Gastroesophageal sphincter (tissue), 3 donors: ENCODE measurements at regions not wholly inside any gene's neighbourhood (a gene's known extent, or its start where the extent isn't known, plus 50 kb on each side); places are given as distances from the start of the nearest gene placed in this dataset.

Experiments
- EP300 ChIP-seq: sonication (generic); formaldehyde crosslinking; IDR thresholded peaks from one replicate; pipeline ENCODE4 v1.6.1; 2017; ENCODE audit warnings: antibody characterized with exemption, mild to moderate bottlenecking
- POLR2A ChIP-seq, 2 donors: fragments of 450-650 bp; IDR thresholded peaks; one replicate each; pipeline ENCODE4 v1.6.1; 2017; ENCODE audit warnings: antibody characterized with exemption in 2 of 2, mild to moderate bottlenecking in 2 of 2, moderate library complexity in 1 of 2
- TF ChIP-seq, protein P1 (sequence below), 4 experiments: fragments of 200-600 bp in 2 of 4; fragments of 450-650 bp in 2 of 4; sonication (generic) in 1 of 4; IDR thresholded peaks; one replicate each; pipeline ENCODE4 v1.5.1; 2017 to 2019; ENCODE audit warnings: antibody characterized with exemption in 4 of 4, mild to moderate bottlenecking in 2 of 4, moderate library complexity in 2 of 4

DNA sequence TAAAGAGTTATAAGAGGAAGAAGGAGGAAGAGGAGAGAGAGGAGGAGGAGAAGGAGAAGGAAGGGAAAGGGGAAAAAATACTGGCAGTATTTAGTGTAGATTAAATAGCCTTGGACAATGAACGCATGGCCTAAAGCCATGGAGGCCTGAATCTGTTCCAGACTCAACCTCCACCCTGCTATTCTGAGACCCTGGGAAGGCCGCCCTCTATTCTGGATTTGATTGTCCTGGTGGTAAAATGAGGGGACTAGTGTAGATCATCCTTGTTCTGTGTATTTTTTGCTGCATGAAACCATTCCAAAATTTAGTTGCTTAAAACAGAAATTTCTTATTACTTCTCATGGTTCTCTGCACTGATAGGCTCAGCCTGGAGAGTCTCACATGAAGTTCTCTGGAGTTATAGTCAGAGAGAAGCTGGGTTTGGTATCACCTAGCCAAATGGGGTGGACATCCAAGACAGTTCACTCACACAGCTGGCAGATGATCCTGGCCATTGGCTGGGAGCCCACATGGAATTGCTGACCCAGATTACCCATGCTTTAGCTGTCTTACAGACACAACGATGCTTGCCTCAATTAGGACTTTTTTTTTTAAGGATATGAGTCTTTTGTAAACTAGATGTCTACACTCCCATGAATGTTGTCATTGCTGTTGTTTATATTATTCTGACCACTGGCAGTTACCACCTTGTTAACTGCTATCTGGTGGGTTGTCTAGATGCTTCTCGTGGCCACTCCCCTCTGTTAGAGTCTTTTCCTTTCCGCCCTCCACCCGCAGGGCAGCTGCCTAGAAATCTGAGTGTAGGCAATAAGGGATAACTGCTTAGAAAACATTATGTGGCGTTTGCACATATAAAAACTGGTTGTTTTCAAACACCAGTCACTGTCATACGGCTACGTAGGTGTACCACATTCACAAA lies 149.9 kb downstream of the SST start:
- TF ChIP-seq, protein P1, sequence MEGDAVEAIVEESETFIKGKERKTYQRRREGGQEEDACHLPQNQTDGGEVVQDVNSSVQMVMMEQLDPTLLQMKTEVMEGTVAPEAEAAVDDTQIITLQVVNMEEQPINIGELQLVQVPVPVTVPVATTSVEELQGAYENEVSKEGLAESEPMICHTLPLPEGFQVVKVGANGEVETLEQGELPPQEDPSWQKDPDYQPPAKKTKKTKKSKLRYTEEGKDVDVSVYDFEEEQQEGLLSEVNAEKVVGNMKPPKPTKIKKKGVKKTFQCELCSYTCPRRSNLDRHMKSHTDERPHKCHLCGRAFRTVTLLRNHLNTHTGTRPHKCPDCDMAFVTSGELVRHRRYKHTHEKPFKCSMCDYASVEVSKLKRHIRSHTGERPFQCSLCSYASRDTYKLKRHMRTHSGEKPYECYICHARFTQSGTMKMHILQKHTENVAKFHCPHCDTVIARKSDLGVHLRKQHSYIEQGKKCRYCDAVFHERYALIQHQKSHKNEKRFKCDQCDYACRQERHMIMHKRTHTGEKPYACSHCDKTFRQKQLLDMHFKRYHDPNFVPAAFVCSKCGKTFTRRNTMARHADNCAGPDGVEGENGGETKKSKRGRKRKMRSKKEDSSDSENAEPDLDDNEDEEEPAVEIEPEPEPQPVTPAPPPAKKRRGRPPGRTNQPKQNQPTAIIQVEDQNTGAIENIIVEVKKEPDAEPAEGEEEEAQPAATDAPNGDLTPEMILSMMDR (IDR thresholded peaks at IDR 0.05) = no peak
- TF ChIP-seq EP300 (no peak), POLR2A (IDR thresholded peaks at IDR 0.05) (no peak)
